Fibroblast of villous mesenchyme (primary cell): ENCODE measurements at regions not wholly inside any gene's neighbourhood (a gene's known extent, or its start where the extent isn't known, plus 50 kb on each side); places are given as distances from the start of the nearest gene placed in this dataset.

Experiments used
- DNase-seq: peaks from one replicate; pipeline ENCODE4 v3.0.0-alpha.2; 2010; ENCODE audit warnings: low read depth
- H3K4me3 ChIP-seq: 2 replicates; pipeline ENCODE4 v1.5.1; 2011; ENCODE audit warnings: low read depth, mild to moderate bottlenecking, low read length
- TF ChIP-seq, protein P1 (sequence below): IDR thresholded peaks from 2 replicates; pipeline ENCODE4 v1.5.1; 2012; ENCODE audit warnings: low read depth, mild to moderate bottlenecking, low read length; ENCODE audit not compliant: insufficient read depth

DNA sequence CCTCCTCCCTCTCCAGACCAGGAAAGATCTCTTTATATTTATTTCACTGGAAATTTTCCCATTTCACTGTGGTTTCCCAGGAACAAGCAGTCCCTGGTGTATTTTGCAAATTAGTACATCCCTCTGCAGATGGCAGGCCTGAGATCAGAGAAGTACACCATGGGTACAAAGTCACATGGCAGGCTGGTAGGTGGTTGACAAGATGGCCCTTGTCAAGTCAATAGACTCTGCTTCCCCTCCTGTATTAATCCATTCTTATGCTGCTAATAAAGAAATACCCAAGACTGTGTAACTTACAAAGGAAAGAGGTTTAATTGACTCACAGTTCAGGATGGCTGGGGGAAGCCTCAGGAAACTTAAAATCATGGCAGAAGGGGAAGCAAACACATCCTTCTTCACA is 51.6 kb upstream of the KSR1 start:
- DNase-seq = no peak
- TF ChIP-seq, protein P1, sequence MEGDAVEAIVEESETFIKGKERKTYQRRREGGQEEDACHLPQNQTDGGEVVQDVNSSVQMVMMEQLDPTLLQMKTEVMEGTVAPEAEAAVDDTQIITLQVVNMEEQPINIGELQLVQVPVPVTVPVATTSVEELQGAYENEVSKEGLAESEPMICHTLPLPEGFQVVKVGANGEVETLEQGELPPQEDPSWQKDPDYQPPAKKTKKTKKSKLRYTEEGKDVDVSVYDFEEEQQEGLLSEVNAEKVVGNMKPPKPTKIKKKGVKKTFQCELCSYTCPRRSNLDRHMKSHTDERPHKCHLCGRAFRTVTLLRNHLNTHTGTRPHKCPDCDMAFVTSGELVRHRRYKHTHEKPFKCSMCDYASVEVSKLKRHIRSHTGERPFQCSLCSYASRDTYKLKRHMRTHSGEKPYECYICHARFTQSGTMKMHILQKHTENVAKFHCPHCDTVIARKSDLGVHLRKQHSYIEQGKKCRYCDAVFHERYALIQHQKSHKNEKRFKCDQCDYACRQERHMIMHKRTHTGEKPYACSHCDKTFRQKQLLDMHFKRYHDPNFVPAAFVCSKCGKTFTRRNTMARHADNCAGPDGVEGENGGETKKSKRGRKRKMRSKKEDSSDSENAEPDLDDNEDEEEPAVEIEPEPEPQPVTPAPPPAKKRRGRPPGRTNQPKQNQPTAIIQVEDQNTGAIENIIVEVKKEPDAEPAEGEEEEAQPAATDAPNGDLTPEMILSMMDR = no peak
- H3K4me3 ChIP-seq = no peak overlapping the region
